Renal cortex interstitium (tissue), 11 donors: ENCODE measurements at regions not wholly inside any gene's neighbourhood (a gene's known extent, or its start where the extent isn't known, plus 50 kb on each side); places are given as distances from the start of the nearest gene placed in this dataset.

Experiments used
- DNase-seq, 11 donors: peaks; one replicate each; pipeline ENCODE4 v3.0.0-alpha.2; 2013; ENCODE audit warnings: low read depth in 9 of 11, low spot score in 4 of 11; ENCODE audit errors: extremely low read depth in 1 of 11

GRCh38 chr7:10793995-10794775 is 179.5 kb upstream of the PHF14 start:
- DNase-seq = no peak

- DNase-seq = no peak
These were observed 176.5 kb upstream of the PHF14 start for GRCh38 chr7:10797157-10797556.

- DNase-seq = no peak
These were observed 175.6 kb upstream of the PHF14 start for GRCh38 chr7:10798044-10798443.

- no peak for DNase-seq
These were observed 174.2 kb upstream of the PHF14 start for GRCh38 chr7:10799475-10799874.

- DNase-seq = no peak
These were observed 171.7 kb upstream of the PHF14 start for GRCh38 chr7:10802011-10802410.

GRCh38 chr7:10802526-10802925 is 171.1 kb upstream of the PHF14 start:
- no peak for DNase-seq

- no peak for DNase-seq
These were observed 170.0 kb upstream of the PHF14 start for GRCh38 chr7:10803720-10804119.

GRCh38 chr7:10804770-10805169 is 168.9 kb upstream of the PHF14 start:
- DNase-seq = no peak

- no peak for DNase-seq
These were observed 158.1 kb upstream of the PHF14 start for GRCh38 chr7:10815546-10815945.

GRCh38 chr7:10821156-10821555 is 152.5 kb upstream of the PHF14 start:
- DNase-seq = no peak

- no peak for DNase-seq
These were observed 149.5 kb upstream of the PHF14 start for GRCh38 chr7:10824154-10824553.

GRCh38 chr7:10838228-10838627 is 135.4 kb upstream of the PHF14 start:
- no peak for DNase-seq

GRCh38 chr7:10845225-10845624 is 128.4 kb upstream of the PHF14 start:
- no peak for DNase-seq

GRCh38 chr7:10855583-10855982 is 118.1 kb upstream of the PHF14 start:
- no peak for DNase-seq

- DNase-seq = no peak
These were observed 113.2 kb upstream of the PHF14 start for GRCh38 chr7:10860516-10860915.

- DNase-seq = no peak
These were observed 110.2 kb upstream of the PHF14 start for GRCh38 chr7:10863476-10863875.

- no peak for DNase-seq
These were observed 99.0 kb upstream of the PHF14 start for GRCh38 chr7:10874666-10875065.

- no peak for DNase-seq
These were observed 98.6 kb upstream of the PHF14 start for GRCh38 chr7:10875080-10875479.

GRCh38 chr7:10888861-10889260 is 84.8 kb upstream of the PHF14 start:
- DNase-seq = no peak

- peak in 9 of 11 donors; percentile 6 to 36 (median 23) for DNase-seq
These were observed 84.3 kb upstream of the PHF14 start for GRCh38 chr7:10889266-10889898.

GRCh38 chr7:10908600-10908999 is 65.1 kb upstream of the PHF14 start:
- no peak for DNase-seq
